Activated T-helper 1 cell treated with Interleukin-2 at 50 U/mL for 16 hours (primary cell): ENCODE measurements at regions not wholly inside any gene's neighbourhood (a gene's known extent, or its start where the extent isn't known, plus 50 kb on each side); places are given as distances from the start of the nearest gene placed in this dataset.

ENCODE experiments used
- DNase-seq: peaks from one replicate; pipeline ENCODE4 v3.0.0-alpha.2; 2020; ENCODE audit warnings: low read depth

DNA sequence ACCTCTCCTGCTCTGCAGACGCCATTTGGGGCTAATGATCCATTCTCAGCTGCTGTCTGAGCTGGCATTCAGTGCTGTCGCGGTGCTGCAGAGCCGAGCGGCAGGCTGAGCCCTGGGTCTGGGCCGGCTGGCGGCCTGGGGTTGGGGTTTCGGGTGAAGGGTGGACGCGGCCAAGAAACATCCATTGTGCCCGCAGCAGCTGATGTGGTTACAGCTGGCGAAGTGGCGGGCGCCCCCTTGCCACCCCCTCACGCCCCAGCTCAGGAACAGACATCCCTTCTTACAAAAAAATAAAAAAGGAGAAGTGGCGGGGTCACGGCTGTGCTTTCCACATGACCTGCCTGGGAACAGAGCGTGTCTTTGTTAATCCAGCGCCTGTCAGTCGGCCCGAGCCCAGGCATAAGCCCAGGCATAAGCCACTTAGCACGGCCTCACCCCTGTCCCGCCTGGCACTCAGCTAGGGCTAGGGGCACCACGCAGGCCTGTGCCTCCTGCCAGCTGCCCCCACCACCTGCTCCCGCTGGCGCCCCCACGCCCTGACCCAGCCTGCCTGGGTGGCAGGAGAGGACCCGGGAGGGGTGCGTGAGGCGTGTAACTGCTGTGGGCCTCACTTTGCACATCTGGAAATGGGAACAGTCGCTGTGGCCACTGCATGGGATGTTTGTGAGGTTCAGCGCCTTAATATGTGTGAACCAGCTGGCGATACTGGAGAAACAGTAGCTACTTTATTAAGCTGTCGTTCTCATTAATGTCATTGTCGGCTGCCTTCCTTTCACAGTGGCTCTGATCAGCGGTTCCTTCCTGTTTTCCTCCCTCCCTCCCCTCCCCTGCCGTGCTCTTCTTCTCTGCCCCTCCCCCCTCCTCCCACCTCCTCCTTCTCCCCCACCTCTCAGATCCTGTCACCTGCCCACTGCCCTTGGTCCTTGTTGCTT, 197.7 kb upstream of the CIBAR2 start:
- no peak for DNase-seq

DNA sequence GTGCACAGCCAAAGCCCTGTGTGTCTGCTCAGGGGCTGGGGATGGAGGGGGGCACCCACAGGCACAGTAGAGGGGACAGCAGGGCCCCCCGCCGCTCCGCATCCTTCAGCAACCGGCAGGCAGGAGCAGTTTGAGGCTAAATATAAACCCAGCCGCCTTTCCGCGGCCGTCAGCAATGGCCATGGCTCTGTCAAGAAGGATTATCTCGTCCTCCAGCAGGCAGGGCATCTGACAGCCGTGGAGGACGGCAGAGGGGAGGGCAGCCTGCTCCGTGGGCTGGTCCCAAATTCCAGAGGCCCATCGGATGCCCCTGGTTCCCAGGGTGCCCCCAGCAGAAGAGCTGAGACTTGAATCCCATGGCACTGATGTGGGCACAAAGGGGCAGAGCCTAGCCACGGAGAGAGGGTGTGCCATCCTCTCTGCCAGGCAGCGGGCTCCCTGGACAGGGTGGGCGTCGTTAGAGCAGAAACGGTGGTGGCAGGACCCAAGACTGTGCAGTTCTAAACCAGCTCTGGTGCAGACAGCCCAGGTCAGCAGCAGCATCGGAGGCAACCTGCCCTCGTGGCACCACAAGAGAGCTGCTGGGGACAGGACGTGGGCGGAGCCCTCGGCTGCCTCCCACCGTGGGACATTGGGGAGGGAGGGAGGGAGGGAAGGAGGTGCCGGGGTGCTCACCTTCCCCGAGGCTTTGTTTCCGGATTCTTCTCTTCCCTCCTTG, 198.8 kb upstream of the CIBAR2 start:
- DNase-seq = peak; percentile 17

DNA sequence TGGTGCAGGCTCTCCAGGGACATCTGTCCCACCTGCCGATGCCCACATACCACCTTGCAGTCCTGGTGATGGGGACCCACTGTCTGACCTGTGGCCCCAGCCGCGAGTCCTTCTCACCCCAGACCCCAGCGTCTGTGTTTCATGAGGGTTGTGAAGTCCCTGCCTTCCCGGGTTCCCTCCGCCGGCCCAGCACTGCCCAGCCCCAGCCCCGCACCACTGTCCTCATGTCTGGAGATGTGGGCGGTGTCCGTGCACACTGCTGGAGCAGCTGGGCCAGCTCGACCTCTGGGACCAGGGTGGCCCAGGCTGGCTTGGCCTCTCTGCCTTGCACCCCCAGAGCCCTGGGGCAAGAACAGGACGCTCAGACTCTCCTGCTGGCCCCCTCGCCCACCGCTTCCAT, 199.5 kb upstream of the CIBAR2 start:
- DNase-seq = no peak

DNA sequence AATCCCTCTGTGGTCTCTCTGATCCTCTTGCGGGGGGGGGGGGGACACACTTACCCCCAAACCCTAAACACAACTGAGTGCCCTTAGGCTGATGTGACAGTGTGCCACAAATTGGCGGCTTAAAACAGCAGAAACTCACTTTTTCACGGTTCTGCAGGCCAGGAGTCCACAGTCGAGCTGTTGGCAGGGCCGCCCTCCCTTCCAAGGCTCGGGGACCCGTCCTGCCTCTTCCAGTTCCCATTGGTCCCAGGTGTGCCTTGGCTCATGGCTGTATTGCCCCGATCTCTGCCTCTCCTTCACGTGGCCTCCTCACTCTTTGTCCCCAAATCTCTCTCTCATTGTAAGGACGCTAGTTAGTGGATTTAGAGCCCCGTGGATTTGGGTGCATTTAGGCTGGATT, 199.9 kb upstream of the CIBAR2 start:
- no peak for DNase-seq

DNA sequence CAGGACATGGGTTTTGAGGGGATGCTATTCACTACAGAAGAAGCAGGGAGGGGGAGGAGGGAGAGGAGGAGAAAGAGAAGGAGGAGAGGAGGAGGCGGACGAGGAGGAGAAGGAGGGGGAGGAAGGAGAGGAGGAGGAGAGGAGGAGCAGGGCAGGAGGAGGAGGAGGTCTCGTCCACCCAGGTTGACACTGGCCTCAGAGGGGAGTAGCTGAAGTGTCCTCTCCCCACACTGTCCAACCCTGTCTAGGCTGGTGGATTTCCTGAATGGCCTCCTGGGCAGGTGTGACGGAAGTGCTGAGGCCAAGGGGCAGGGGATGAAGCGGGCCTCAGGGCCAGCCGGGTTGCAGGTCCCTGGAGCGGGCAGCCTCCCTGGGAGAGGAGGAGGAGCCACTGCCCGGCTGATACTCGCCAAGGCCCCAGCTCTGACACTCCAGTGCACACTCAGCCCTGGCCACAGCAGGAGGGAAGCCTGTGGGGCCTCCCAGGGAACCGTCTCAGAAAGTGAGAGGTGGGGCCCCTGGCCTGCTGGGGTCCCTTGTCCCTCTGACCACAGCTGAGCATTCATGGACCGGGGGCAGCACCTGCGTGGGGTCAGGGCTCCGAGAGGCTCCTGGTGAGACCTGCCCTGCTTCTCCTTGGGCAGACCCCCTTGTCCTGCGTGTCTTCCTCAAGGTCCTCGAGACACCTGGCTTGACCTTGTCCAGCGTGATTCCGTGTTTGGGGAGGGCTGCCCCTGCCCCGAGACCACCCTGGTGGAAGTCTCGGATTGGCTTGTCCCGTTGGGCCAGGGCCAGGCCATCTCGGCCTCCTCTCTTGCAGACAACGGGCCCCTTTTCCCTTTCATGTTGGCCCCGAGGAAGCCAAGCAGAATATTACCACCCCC, 200.6 kb upstream of the CIBAR2 start:
- DNase-seq = no peak

DNA sequence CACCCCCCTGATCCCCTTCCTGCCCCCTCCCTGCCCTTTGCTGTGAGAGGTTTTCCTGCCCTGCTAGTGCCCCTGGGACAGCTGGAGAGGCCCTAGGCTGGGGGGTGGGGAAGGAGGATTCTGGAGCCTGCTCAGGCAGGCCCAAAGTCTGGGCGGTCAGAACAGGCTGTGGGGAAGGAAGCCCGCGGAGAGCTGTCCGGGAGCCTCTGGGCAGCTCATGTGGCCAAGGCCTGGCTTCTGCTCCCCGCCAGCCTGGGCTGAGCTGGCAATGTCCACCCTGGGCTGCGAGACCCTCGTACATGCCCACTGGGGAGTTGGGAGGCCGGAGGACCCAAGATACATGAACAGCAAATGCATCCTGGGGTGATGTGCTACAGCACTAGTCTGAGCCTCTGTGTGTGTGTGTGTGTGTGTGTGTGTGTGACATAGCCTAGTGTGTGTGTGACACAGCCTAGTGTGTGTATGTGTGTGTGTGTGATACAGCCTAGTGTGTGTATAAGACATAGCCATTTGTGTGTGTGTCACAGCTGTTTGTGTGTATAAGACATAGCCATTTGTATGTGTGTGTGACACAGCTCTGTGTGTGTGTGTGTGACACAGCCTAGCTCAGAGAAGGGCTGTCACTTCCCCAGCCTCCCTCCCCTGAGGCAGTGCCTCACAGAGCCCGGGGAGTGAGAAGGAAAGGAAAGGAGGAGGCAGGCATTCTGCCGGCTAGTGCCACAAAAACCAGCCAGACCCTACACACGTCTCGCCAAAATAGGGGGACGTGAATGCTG, 201.4 kb upstream of the CIBAR2 start:
- DNase-seq = no peak

DNA sequence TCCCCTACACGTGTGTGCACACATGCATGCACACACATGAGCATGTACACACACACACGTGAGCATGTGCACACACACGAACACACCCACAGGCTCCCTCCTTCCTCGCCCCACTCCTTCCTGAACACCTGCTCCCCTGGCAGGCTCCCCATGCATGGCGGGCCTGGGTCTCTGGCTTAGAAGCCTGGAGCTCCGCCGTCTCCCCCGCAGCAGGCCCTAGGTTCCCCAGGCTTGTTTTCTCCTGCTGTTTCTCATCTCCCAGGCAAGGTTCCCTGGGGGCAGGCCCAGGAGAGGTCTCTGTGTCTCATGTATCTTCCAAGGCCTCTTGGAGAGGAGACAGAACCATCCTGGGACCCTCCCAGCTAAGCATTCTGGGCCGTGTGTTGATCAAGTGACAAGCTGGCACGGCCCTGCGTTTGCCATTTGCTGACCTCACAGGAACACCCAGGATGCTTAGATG, 202.3 kb upstream of the CIBAR2 start:
- DNase-seq = no peak

DNA sequence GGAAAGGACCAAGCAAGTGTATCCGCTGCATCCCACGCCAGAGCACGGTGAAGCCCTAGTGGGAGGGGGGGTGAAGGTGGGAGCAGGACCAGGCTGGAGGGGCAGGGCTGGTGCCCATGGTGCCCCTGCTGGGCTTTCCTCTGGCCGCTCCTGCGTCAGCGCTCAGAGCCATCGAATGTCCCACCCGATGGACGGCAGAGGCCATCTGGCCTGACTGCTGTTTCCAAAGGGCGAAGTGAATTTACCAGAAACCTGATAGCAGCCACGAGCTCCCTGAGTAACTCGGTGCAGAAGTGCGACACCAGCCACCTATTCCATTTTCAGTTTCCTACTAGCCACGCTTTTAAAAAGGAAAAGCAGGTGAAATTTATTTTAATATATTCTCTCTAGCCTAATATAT, 203.6 kb upstream of the CIBAR2 start:
- no peak for DNase-seq

DNA sequence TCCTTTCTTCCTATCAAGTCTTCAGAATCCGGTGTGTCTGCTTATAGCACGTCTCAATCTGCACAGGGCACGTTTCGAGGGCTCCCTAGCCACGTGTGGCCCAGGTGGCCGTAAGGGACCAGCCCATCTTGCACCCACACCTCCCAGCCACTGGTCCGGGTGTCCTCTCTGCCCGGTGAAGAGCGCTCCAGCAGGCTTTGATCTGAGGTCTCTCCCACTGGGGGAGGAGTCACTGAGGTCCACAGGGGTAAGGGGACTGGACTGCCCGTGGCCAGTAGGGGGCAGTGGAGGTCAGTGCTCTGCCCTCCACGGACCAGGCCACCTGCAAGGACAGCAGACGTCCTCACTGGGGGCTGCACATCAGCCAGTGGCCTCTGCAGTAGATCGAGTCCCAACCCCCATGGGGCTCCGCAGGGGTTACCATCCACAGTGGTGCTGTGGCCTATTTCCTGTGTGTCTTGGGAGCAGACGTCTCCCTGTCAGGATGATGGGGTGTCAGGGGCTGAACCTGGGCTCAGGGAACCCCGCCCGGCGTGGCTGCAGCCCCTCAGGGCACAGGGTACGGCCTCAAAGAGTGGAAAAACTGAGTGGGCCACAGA, 204.1 kb upstream of the CIBAR2 start:
- DNase-seq = no peak

DNA sequence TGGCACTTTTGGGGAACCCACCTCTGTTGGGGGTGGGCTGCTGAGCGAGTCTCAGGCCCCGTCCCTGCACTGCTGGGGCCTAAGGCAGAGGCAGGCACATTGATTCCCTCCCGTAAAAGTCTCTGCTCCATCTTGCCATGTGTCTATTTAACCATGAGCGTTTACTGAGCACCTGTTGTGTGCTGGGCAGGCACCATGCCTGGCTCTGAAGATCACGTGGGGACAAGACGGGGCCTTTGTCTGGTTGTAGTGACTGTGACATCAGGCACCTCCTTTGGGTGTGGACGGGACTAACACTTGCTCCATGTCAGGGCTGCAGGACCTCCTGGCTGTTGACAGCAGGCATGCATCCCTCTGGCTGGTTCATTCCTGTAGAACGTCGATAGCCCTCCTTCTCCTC, 204.7 kb upstream of the CIBAR2 start:
- no peak for DNase-seq

DNA sequence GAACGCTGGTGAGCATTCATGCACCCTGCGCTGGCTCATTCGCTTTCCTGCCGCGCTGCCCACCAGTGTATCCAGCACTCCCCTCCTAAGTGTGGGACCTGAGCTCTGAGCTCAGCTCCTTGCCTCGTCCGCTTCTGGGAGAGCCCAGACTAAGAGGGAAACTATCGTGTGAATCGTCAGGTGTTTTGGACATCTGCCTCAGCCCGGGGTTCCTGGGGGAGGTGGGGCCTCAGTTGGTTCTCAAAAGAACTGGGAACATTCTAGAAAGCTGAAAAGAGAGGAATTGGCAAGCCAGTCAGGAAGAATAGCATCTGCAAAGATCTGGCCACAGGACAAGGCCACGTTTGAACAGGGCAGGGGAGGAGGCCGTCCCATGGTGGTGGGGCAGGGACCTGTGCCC, 205.4 kb upstream of the CIBAR2 start:
- no peak for DNase-seq

DNA sequence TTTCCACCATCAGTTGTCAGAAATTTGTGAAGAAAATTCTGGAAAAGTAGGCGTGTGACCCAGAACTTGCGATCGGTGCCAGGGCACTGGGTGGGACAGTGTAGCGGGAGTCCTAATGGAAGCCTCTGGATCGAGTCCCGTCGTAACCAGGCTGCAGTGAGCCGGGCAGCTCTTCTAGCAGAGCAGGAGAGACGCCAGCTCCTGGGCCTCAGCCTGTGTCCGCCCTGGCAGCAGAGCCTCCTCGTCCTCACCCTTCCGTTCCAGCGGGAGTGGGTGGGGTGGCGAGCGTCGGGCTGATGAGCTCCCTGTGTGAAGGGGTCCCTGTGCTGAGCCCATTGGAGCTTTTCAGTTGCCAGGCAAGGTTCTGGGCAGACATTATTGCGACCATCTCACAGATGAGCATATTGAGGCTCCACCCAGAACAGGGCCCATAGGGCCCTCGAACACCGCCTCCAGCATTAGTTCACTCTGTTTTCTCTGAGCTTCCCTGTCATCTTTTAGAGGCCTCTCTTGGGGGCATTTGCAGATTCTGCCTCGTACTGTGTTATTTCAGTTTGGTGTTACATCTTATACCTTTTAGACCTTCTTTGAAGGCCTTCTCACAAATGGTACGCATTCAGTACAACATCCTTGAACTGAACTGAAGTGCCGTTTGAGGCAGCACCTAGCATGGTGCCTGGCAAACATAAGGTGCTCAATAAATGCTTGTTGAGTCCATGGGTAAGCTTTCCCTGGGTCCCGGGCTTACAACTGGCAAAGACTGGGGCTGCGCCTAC, 207.1 kb upstream of the CIBAR2 start:
- no peak for DNase-seq

DNA sequence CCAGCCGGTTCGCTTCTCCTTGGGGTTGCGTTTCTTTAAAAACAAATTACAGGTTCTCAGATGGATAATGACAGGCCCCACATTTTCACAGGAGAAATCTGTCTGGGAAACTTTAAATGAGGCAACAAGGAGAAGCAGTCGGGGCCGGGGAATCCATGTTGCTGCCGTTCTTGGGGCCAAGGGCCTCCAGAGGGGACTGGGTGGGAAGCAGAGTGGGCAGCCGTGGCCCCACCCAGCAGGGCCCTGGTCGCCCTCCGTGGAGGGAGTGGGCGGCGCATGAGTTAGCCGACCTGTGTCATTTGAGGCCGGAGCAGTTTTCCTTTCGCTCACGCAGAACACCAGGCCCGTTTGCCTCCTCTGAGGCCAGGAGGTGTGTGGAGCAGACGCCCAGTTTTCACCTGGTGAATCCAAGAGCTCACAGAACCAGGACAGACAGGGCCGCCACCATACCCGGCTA, 207.7 kb upstream of the CIBAR2 start:
- DNase-seq = no peak

DNA sequence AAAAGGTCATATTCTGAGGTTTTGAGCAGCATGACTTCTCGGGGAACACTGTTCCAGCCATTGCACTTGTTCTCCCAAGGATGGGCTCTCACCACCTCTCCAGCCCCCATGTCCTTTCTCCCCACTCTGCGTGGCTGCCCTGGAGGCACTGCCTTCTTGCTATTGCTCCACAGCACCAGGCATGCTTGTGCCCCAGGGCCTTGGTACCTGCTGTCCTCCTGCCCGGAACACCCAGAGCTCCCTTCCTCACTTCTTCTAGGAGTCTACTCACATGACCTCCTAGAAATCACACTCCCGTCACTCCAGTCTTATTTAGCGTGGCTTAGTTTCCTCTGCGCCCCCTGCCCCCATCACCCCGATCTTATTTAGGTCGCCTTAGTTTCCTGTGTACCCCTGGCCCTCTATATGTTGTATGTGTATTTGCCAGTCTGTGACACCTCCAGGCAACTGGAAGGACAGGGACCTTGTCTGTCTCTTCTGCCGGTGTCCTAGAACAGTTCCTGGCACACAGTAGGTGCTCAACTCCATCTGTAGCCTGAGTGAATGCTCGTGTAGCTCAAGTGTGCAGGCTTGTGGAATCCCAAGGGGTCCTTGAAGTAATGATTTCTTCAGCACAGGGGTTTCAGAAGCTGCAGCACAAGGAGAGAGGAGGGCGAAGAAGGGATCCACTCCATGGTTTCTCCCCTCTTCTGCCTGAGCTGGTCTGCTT, 208.6 kb upstream of the CIBAR2 start:
- no peak for DNase-seq

DNA sequence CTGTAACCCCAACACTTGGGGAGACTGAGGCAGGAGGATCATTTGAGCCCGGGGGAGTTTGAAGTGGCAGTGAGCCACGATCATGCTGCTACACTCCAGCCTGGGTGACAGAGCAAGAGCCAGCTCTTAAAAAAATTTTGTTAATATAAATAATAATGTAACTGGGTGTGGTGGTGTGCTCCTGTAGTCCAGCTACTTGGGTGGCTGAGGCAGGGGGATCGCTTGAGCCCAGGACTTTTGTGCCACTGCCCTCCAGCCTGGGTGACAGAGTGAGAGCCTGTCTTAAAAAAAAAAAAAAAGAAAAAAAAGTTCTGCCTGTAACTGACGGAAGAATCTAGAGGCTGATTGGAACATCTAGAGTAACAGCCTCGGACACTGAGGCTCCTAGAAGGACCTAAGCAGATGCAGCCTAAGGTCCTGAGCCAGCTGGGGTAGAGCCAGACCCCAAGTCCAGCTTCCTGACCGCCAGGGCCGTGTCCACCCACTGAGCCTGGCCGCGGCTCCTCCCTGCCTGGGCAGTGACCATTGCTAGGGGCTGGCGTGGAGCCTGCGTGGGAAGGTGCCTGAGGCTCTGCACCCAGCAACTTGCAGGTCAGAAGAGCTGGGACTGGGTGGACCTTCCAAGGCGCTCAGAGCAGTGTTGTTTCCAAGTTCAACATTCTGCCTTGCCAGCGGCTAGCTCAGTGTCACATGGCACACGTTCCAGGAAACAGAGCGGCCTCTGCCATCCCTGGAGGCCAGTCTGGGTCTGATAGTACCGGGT, 209.4 kb upstream of the CIBAR2 start:
- no peak for DNase-seq

DNA sequence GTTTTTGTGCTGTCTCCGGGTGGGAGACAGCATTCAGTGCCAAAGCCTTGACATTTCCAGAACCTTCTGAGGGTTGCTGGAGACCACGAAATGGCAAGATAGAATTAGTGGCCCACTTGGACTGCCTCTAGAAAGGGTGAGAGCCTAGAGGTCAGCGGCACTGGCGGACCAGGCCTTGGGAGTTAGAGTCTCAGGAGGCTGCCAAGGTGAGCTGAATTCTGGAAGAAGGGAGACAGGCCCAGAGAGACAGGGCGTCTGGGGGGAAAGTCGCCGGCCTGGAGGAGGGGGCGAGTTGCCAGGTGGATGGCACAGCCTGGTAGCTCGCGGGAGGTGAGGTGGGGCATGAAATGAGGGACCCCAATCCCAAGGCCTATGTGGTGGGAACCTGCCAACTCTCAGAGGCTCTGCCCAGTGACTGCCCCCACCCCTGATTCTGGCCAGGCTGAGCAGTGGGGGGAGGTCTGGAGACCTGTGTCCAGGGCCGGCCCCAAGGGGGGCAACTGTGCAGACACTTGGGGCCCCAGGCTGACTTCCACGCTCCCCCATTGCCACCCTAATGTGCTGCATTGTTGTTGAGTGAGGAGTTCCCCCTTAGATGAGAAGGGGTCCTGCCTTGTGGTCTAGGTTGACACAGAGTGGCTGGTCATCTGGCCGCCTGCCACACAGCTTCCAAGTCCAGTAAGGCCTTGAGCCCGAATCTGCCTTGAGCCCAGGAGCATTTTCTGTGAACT, 211.1 kb upstream of the CIBAR2 start:
- no peak for DNase-seq

DNA sequence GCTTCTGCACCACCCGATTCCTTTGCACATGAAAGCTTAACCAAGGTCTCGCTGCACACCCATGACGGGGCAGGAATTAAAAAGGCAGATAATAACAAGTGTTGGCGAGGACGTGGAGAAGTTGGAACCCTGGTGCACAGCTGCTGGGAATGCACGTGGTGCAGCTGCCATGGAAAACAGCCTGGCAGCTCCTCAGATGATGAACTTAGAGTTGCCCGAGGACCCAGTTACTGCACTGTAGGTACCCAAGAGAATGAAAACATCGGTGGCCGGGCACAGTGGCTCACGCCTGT, 211.6 kb upstream of the CIBAR2 start:
- DNase-seq = no peak

DNA sequence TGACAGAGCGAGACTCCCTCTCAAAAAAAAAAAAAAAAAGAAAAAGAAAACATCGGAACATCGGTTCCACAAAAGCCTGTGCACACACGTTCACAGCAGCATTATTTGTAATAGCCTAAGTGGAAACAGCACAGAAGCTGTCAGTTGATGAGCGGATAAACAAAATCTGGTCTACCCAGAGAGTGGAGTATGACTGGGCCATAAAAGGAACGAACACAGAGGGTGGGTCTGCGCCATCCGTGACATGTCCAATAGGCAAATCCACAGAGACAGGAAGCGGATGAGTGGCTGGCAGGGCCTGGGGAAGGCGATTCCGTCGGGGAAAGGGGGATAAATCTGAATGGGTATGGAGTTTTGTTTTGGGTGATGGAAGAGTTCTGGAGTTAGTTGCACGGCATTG, 212.2 kb upstream of the CIBAR2 start:
- no peak for DNase-seq
